VCaP (cell line): ENCODE measurements at regions not wholly inside any gene's neighbourhood (a gene's known extent, or its start where the extent isn't known, plus 50 kb on each side); places are given as distances from the start of the nearest gene placed in this dataset.

Experiments
- H3K27ac ChIP-seq: fragments of 450-650 bp; 2 replicates; pipeline ENCODE4 v1.5.1; 2017
- CTCF ChIP-seq: fragments of 450-650 bp; conservative IDR thresholded peaks from 2 replicates; pipeline ENCODE4 v1.5.1; 2017; ENCODE audit warnings: mild to moderate bottlenecking, moderate library complexity

- TF ChIP-seq CTCF, result no peak
- H3K27ac ChIP-seq, result no peak overlapping the region
These were observed 223.8 kb downstream of the GLI2 start for GRCh38 chr2:120959426-120959825.

- no peak for TF ChIP-seq CTCF
- no peak overlapping the region for H3K27ac ChIP-seq
These were observed 225.2 kb downstream of the GLI2 start for GRCh38 chr2:120960770-120961366.

GRCh38 chr2:120961396-120961795 is 225.7 kb downstream of the GLI2 start:
- no peak overlapping the region for H3K27ac ChIP-seq
- TF ChIP-seq CTCF, result no peak

GRCh38 chr2:120963997-120964705 is 228.5 kb downstream of the GLI2 start:
- TF ChIP-seq CTCF, result no peak
- H3K27ac ChIP-seq, result no peak overlapping the region

- no peak for TF ChIP-seq CTCF
- no peak overlapping the region for H3K27ac ChIP-seq
These were observed 229.2 kb downstream of the GLI2 start for GRCh38 chr2:120964819-120965218.

GRCh38 chr2:120966510-120967254 is 231.0 kb downstream of the GLI2 start:
- no peak overlapping the region for H3K27ac ChIP-seq
- no peak for TF ChIP-seq CTCF

- no peak overlapping the region for H3K27ac ChIP-seq
- TF ChIP-seq CTCF, result no peak
These were observed 232.8 kb downstream of the GLI2 start for GRCh38 chr2:120968307-120969015.
